ENCODE measurements at regions not wholly inside any gene's neighbourhood (a gene's known extent, or its start where the extent isn't known, plus 50 kb on each side); places are given as distances from the start of the nearest gene placed in this dataset.

- intact Hi-C loops (cut with DNase I, micrococcal nuclease): no loop called here
- ATAC-seq (peak; percentile 88), DNase-seq (peak in 1 of 2 donors; percentile 74)
These were observed 103.8 kb downstream of the ADSS2 start for GRCh38 chr1:244347942-244348341.

DNA sequence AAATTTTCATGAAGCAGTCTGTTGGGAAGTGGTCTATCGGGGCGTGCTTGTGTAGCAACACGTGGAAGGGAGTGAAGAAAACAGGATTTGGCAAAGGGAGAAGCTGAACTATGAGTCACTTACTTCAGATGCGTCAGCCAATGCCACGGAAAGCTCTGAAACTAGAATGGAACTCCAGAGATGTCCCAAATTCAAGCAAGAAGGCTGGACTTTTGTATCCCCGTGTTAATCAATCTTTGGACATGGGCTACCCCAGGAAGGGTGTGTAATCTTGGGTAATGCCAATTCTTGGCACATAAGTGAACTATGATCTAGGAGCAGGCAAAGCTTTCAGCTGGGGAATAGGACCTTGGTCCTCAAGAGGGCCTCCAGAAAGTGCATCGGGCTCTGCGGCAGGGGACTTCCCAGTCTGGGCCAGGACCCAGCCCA lies 102.6 kb downstream of the ADSS2 start:
- ATAC-seq (no peak), DNase-seq (peak in 1 of 2 donors; percentile 27)
- intact Hi-C loops (cut with DNase I, micrococcal nuclease): no loop called here

- ATAC-seq (no peak), DNase-seq (peak in 1 of 2 donors; percentile 24)
- intact Hi-C loops (cut with DNase I, micrococcal nuclease): no loop called here
These were observed 102.1 kb downstream of the ADSS2 start for GRCh38 chr1:244349581-244350001.

DNA sequence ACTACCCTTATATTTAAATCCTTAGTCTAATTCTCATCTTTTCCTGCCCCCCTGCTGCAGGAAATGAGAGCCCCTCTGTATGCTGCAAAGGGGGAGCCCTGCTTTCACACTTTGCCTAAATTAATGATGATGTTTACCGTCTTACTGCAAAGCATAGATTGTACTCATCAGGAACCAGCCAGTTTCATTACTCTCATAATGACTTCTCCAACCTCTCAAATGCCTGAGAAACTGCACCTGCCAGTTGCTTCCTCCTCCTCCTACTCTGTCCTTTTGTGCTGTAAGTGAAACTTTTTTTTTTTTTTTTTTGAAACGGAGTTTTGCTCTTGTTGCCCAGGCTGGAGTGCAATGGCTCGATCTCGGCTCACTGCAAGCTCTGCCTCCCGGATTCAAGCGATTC lies 101.7 kb downstream of the ADSS2 start:
- intact Hi-C loops (cut with DNase I, micrococcal nuclease): no loop called here
- DNase-seq (peak in 1 of 2 donors; percentile 51), ATAC-seq (peak; percentile 39)

DNA sequence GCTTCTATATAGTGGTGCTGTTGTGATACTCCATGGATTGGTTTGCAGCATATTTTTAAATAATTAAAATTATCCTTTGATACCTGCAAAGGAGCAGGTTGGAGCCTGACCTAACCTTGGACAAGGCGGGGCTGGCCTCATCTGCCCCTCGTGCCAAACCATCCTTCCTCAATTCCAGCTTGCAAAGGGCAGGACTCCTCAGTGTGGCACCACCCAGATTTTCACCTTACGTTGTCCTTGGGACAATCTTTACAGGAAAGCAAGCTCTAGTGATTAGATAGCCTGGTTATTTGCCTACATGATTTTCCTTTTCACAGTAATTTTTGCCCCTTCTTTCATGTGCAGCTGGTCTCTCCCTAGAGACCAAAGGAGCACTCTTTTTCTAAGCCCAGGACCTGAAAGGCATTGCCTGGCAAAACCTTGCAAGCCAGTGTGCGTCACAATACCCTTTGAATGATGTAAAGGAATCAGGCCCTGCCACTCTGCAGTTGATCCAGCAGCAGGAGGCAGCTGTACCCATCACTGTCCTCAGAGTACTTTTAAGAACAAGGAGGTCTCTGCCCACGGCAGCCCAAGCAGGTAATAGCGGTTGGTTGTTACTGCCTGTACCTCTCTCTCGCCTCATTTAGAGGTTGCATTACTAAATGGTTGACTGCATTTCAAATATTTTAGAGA lies 99.4 kb downstream of the ADSS2 start:
- peak; percentile 32 to 56 for DNase-seq
- peak; percentile 47 for ATAC-seq

GRCh38 chr1:244353551-244354091 lies 98.1 kb downstream of the ADSS2 start:
- ATAC-seq: peak; percentile 87
- peak; percentile 53 to 79 for DNase-seq
- intact Hi-C loops (cut with DNase I, micrococcal nuclease): no loop called here

More for the DNA sequence above, 99.4 kb downstream of the ADSS2 start:
- intact Hi-C loops (cut with DNase I, micrococcal nuclease): no loop called here

DNA sequence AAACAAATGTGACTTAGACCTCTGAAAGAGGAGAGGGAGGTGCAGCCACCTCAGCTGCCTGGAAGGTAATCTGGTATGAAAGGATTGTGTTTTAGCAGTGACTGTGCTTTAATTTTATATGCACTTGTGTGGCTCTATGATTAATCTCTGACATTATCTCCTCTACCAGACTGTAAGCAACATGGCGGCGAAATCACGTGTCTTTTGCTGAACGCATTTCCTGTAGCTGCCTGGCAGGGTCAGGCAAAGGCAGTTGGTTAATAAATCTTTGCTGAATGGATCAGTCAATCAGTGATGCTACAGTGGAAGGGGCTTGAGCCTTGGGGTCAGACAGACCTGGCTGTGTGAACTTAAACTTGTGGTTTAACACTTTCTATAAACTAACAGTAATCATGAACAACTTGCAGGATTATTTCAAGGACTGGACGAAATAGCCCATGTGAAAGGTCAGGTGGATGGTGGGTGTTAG lies 96.9 kb downstream of the ADSS2 start:
- intact Hi-C loops (cut with DNase I, micrococcal nuclease): no loop called here
- DNase-seq: peak in 1 of 2 donors; percentile 12
- ATAC-seq: no peak

DNA sequence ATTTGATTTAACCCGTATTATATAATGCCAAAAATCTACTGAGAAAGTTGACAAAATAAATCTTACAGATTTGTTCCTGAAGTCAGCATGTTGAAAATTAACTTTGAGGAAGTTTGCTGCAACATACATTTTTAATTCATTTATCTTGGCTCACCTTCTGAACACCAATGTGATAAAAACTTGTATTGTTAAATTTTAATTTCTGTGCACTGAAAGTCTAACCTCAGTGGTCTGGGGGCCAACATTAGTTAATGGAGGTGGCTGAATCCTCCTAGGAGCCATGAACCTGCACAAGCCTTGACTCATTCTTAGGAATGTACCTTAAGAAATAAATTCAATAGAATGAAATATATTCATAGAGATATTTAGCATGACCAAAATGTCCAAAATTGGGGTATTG lies 95.3 kb downstream of the ADSS2 start:
- intact Hi-C loops (cut with DNase I, micrococcal nuclease): no loop called here
- DNase-seq (no peak), ATAC-seq (no peak)

All from left colon (tissue), 2 donors.